H1 (cell line): ENCODE measurements at regions not wholly inside any gene's neighbourhood (a gene's known extent, or its start where the extent isn't known, plus 50 kb on each side); places are given as distances from the start of the nearest gene placed in this dataset.

Source experiments
- CTCF ChIA-PET: fragments of 300-600 bp; sonication (Branson Sonifier 250); formaldehyde crosslinking; loops from one replicate; lab custom pipeline; 2021; ENCODE audit not compliant: partially characterized antibody; lab: Charles Lee
- POLR2A ChIA-PET: fragments of 300-600 bp; sonication (Branson Sonifier 250); formaldehyde crosslinking; loops from one replicate; lab custom pipeline; 2021; ENCODE audit warnings: inconsistent platforms; ENCODE audit not compliant: partially characterized antibody; lab: Charles Lee
- DNase-seq, 2 experiments: peaks; one replicate each; pipeline versions ENCODE4 v3.0.0 to v3.0.0-alpha.2; 2010 to 2022; ENCODE audit warnings: low spot score in 2 of 2, low read depth in 1 of 2, mixed read lengths in 1 of 2
- FAIRE-seq: peaks from 2 replicates; lab custom pipeline; 2011; peaks lifted over from hg19 to GRCh38; lab: Jason Lieb, UNC
- H2AFZ ChIP-seq: 2 replicates; pipeline ENCODE4 v1.8.1; 2012; ENCODE audit warnings: low read length, inconsistent platforms
- H2AK5ac ChIP-seq: 2 replicates; pipeline ENCODE4 v1.6.1; 2013; ENCODE audit warnings: low read depth, low read length
- H2BK120ac ChIP-seq: replicated peaks from 2 replicates; pipeline ENCODE3; 2013; ENCODE audit warnings: low read depth, low read length, inconsistent platforms
- H2BK12ac ChIP-seq: 2 replicates; pipeline ENCODE4 v1.6.1; 2013; ENCODE audit warnings: low read depth, low read length
- H2BK15ac ChIP-seq: 2 replicates; pipeline ENCODE4 v1.6.1; 2013; ENCODE audit warnings: low read length
- H2BK20ac ChIP-seq: 2 replicates; pipeline ENCODE4 v1.6.1; 2013; ENCODE audit warnings: low read length
- H2BK5ac ChIP-seq: 2 replicates; pipeline ENCODE4 v1.6.1; 2013; ENCODE audit warnings: low read depth, low read length
- H3K14ac ChIP-seq: 2 replicates; pipeline ENCODE4 v1.6.1; 2013; ENCODE audit warnings: inconsistent platforms; ENCODE audit not compliant: insufficient read length
- H3K18ac ChIP-seq: 2 replicates; pipeline ENCODE4 v1.6.1; 2013; ENCODE audit warnings: low read length; ENCODE audit errors: extremely low read depth
- H3K23ac ChIP-seq: 2 replicates; pipeline ENCODE4 v1.6.1; 2013; ENCODE audit warnings: inconsistent platforms; ENCODE audit not compliant: insufficient read length
- H3K23me2 ChIP-seq: 2 replicates; pipeline ENCODE4 v1.6.1; 2013; ENCODE audit warnings: low read depth, low read length
- H3K27ac ChIP-seq: 2 replicates; pipeline ENCODE4 v1.6.1; 2011; ENCODE audit warnings: low read depth, low read length, inconsistent platforms
- H3K27me3 ChIP-seq, 4 experiments: replicated peaks in 1 of 4; 1 replicate in 1 of 4; 2 replicates in 3 of 4; pipeline versions ENCODE4 v1.6.1 to v1.8.1; 2011 to 2013; ENCODE audit warnings: low read length in 3 of 4, mild to moderate bottlenecking in 3 of 4, inconsistent platforms in 2 of 4, mixed read lengths in 2 of 4, moderate library complexity in 1 of 4; ENCODE audit not compliant: control insufficient read depth in 3 of 4, insufficient read depth in 3 of 4; ENCODE audit errors: extremely low read depth in 1 of 4
- H3K36me3 ChIP-seq, 4 experiments: 2 replicates each; pipeline versions ENCODE4 v1.6.1 to v1.8.1; 2011 to 2013; ENCODE audit warnings: mild to moderate bottlenecking in 4 of 4, low read length in 3 of 4, moderate library complexity in 2 of 4, control low read depth in 1 of 4, inconsistent platforms in 1 of 4; ENCODE audit not compliant: insufficient read depth in 4 of 4, control insufficient read depth in 2 of 4
- H3K4ac ChIP-seq: replicated peaks from 2 replicates; pipeline ENCODE3; 2013; ENCODE audit warnings: low read length, low read depth, mixed read lengths, inconsistent platforms; ENCODE audit not compliant: insufficient read length
- H3K4me1 ChIP-seq, 4 experiments: replicated peaks in 1 of 4; 1 replicate in 1 of 4; 2 replicates in 3 of 4; pipeline versions ENCODE4 v1.6.1 to v1.8.1; 2011 to 2013; ENCODE audit warnings: low read length in 3 of 4, inconsistent platforms in 2 of 4, mixed read lengths in 1 of 4; ENCODE audit not compliant: insufficient read depth in 4 of 4, control insufficient read depth in 3 of 4
- H3K4me2 ChIP-seq, 2 experiments: 2 replicates each; pipeline versions ENCODE4 v1.6.1 to v1.8.1; 2011 to 2013; ENCODE audit warnings: low read depth in 2 of 2, low read length in 2 of 2, control low read depth in 1 of 2, inconsistent platforms in 1 of 2, mild to moderate bottlenecking in 1 of 2; ENCODE audit not compliant: insufficient read depth in 1 of 2
- H3K4me3 ChIP-seq, 4 experiments: fragments of 200-600, 300-600 bp in 1 of 4; sonication (generic), shearing (Covaris generic), sonication (Bioruptor Twin) in 1 of 4; 2 replicates each; pipeline versions ENCODE4 v1.5.1 to v1.8.1; 2011 to 2016; ENCODE audit warnings: low read length in 4 of 4, low read depth in 3 of 4, control low read depth in 2 of 4, inconsistent platforms in 2 of 4, mild to moderate bottlenecking in 2 of 4, mixed read lengths in 1 of 4, moderate library complexity in 1 of 4; ENCODE audit not compliant: insufficient read depth in 2 of 4; ENCODE audit errors: extremely low read depth in 1 of 4
- H3K56ac ChIP-seq: replicated peaks from 2 replicates; pipeline ENCODE3; 2013; ENCODE audit warnings: low read depth, mild to moderate bottlenecking, mixed read lengths, low read length, inconsistent platforms; ENCODE audit not compliant: insufficient read length
- H3K79me1 ChIP-seq: 2 replicates; pipeline ENCODE4 v1.6.1; 2013; ENCODE audit warnings: low read depth, low read length, control low read depth
- H3K79me2 ChIP-seq, 2 experiments: 2 replicates each; pipeline versions ENCODE4 v1.6.1 to v1.8.1; 2012 to 2013; ENCODE audit warnings: low read length in 2 of 2, mild to moderate bottlenecking in 2 of 2, inconsistent platforms in 1 of 2; ENCODE audit not compliant: insufficient read depth in 2 of 2, control insufficient read depth in 1 of 2
- H3K9ac ChIP-seq, 4 experiments: replicated peaks in 1 of 4; 1 replicate in 1 of 4; 2 replicates in 3 of 4; pipeline versions ENCODE4 v1.6.1 to v1.8.1; 2011 to 2013; ENCODE audit warnings: low read depth in 3 of 4, low read length in 3 of 4, control low read depth in 2 of 4, mild to moderate bottlenecking in 2 of 4, moderate library complexity in 2 of 4, inconsistent platforms in 1 of 4; ENCODE audit errors: extremely low read depth in 1 of 4
- H3K9me3 ChIP-seq, 2 experiments: 2 replicates each; pipeline versions ENCODE4 v1.6.1 to v1.8.1; 2012 to 2013; ENCODE audit warnings: mild to moderate bottlenecking in 2 of 2, moderate library complexity in 2 of 2, control low read depth in 1 of 2, inconsistent platforms in 1 of 2, low read depth in 1 of 2, low read length in 1 of 2, mixed read lengths in 1 of 2; ENCODE audit not compliant: insufficient read depth in 2 of 2
- H4K20me1 ChIP-seq, 2 experiments: replicated peaks in 1 of 2; 2 replicates each; pipeline versions ENCODE3 to v1.8.1; 2011 to 2013; ENCODE audit warnings: inconsistent platforms in 2 of 2, low read length in 2 of 2, mild to moderate bottlenecking in 1 of 2; ENCODE audit not compliant: insufficient read depth in 2 of 2, control insufficient read depth in 1 of 2
- H4K5ac ChIP-seq: 2 replicates; pipeline ENCODE4 v1.6.1; 2013; ENCODE audit warnings: low read length, low read depth, mixed read lengths, inconsistent platforms; ENCODE audit not compliant: insufficient read length
- H4K8ac ChIP-seq: 2 replicates; pipeline ENCODE4 v1.8.0; 2013; ENCODE audit warnings: mild to moderate bottlenecking, moderate library complexity, low read length, inconsistent platforms; ENCODE audit not compliant: insufficient read depth; ENCODE audit errors: extremely low read depth
- H4K91ac ChIP-seq: replicated peaks from 2 replicates; pipeline ENCODE3; 2013; ENCODE audit warnings: low read length, mixed read lengths, inconsistent platforms; ENCODE audit not compliant: insufficient read length
- ASH2L ChIP-seq: fragments of 200-600, 300-600 bp; sonication (generic); IDR thresholded peaks from one replicate; pipeline ENCODE4 v1.7.1; 2017; ENCODE audit warnings: low read length
- CHD2 ChIP-seq: IDR thresholded peaks from 2 replicates; pipeline ENCODE4 v1.6.1; 2012; ENCODE audit warnings: low read length, improper control_type of control experiment
- CTCF ChIP-seq, 3 experiments: IDR thresholded peaks; 1 replicate in 2 of 3; 2 replicates in 1 of 3; pipeline versions ENCODE4 v1.5.1 to v1.6.1; 2011; ENCODE audit warnings: low read length in 3 of 3, mild to moderate bottlenecking in 3 of 3, inconsistent platforms in 2 of 3, low read depth in 1 of 3, moderate library complexity in 1 of 3; ENCODE audit not compliant: insufficient read depth in 1 of 3; ENCODE audit errors: control extremely low read depth in 1 of 3
- HDAC2 ChIP-seq, 2 experiments: fragments of 300-600 bp in 1 of 2; sonication (generic) in 1 of 2; IDR thresholded peaks; 2 replicates each; pipeline ENCODE4 v1.6.1; 2011 to 2012; ENCODE audit warnings: low read depth in 2 of 2, low read length in 2 of 2, mild to moderate bottlenecking in 2 of 2, moderate library complexity in 2 of 2, borderline replicate concordance in 1 of 2, inconsistent platforms in 1 of 2
- NANOG ChIP-seq: IDR thresholded peaks from 2 replicates; pipeline ENCODE4 v1.6.1; 2011; ENCODE audit warnings: low read length, low read depth, mild to moderate bottlenecking, inconsistent platforms; ENCODE audit not compliant: insufficient read depth, poor library complexity, severe bottlenecking
- RFX5 ChIP-seq: IDR thresholded peaks from 2 replicates; pipeline ENCODE4 v1.6.1; 2011; ENCODE audit warnings: low read depth, low read length, improper control_type of control experiment, borderline replicate concordance
- TAF1 ChIP-seq: IDR thresholded peaks from 2 replicates; pipeline ENCODE4 v1.6.1; 2011; ENCODE audit warnings: mild to moderate bottlenecking, low read depth, low read length
- TAF7 ChIP-seq: optimal IDR thresholded peaks from 2 replicates; pipeline ENCODE3; 2011; ENCODE audit warnings: low read depth, mild to moderate bottlenecking, inconsistent platforms, low read length, moderate library complexity, borderline replicate concordance
- YY1 ChIP-seq: IDR thresholded peaks from 2 replicates; pipeline ENCODE4 v1.6.1; 2011; ENCODE audit warnings: low read depth, mild to moderate bottlenecking, low read length
- WGBS, 2 experiments: shearing (Covaris generic) in 1 of 2; methylation state at CpG; one replicate each; pipeline versions ENCODE4 v1.1.6 to v1.1.7; 2013 to 2015; ENCODE audit warnings: low lambda C conversion rate in 2 of 2, mixed read lengths in 2 of 2, inconsistent platforms in 1 of 2, low coverage in 1 of 2, missing lambda C conversion rate in 1 of 2; ENCODE audit not compliant: insufficient replicate concordance in 2 of 2, insufficient coverage in 1 of 2, insufficient read length in 1 of 2; ENCODE audit errors: extremely low coverage in 1 of 2, missing lambda C conversion rate in 1 of 2; 5-methylcytosine and 5-hydroxymethylcytosine counted together

GRCh38 chrX:11968991-11969390 lies 169.3 kb upstream of the FRMPD4 start:
- no peak overlapping the region for H2BK20ac ChIP-seq
- no peak overlapping the region for H3K4ac ChIP-seq
- H4K8ac ChIP-seq, result no peak overlapping the region
- no peak overlapping the region for H3K18ac ChIP-seq
- no peak for TF ChIP-seq ASH2L
- no peak for TF ChIP-seq YY1
- no peak for TF ChIP-seq TAF7
- no peak for TF ChIP-seq TAF1
- no peak for TF ChIP-seq CTCF (IDR thresholded peaks at IDR 0.05; ENCODE audit: control extremely low read depth in 1 of 3, insufficient read depth in 1 of 3, low read depth in 1 of 3, low read length in 3 of 3)
- TF ChIP-seq RFX5, result no peak
- TF ChIP-seq HDAC2 (IDR thresholded peaks at IDR 0.05; ENCODE audit: borderline replicate concordance in 1 of 2, low read depth in 2 of 2, low read length in 2 of 2), result no peak
- no peak for TF ChIP-seq CHD2
- TF ChIP-seq NANOG, result no peak
- H4K91ac ChIP-seq, result no peak overlapping the region
- H4K20me1 ChIP-seq, result no peaks in the 10 kb centered on the region
- no peak overlapping the region for H3K14ac ChIP-seq
- no peak for DNase-seq
- no peak overlapping the region for H3K9ac ChIP-seq
- H2BK5ac ChIP-seq, result no peak overlapping the region
- POLR2A ChIA-PET, result no interaction called here
- no peaks in the 10 kb centered on the region for H3K4me1 ChIP-seq
- H3K23me2 ChIP-seq, result no peaks in the 10 kb centered on the region
- H3K4me2 ChIP-seq, result no peak overlapping the region
- 93% methylated on average over 4 of the region's 4 CpGs; no CpG with 5 or more reads in 1 of the 2 experiments for WGBS, 2 experiments
- no peak overlapping the region for H3K23ac ChIP-seq
- H3K4me3 ChIP-seq, result no peak overlapping the region
- no peaks in the 10 kb centered on the region for H3K36me3 ChIP-seq
- no peak overlapping the region for H4K5ac ChIP-seq
- no peak overlapping the region for H2AFZ ChIP-seq
- H2BK120ac ChIP-seq, result no peak overlapping the region
- no peak overlapping the region for H2BK12ac ChIP-seq
- no peaks in the 10 kb centered on the region for H3K79me1 ChIP-seq
- FAIRE-seq, result no peak
- H2AK5ac ChIP-seq, result no peak overlapping the region
- no peaks in the 10 kb centered on the region for H3K79me2 ChIP-seq
- no peak overlapping the region for H2BK15ac ChIP-seq
- H3K9me3 ChIP-seq, result no peaks in the 10 kb centered on the region
- H3K56ac ChIP-seq, result no peak overlapping the region
- CTCF ChIA-PET, result interaction anchor here (0.6 to 1.6 kb wide), 2 partner anchors 17 to 717 kb away, joined by 3 read pairs; no protein-coding TSS in a partner anchor
- H3K27me3 ChIP-seq, result no peaks in the 10 kb centered on the region
- no peak overlapping the region for H3K27ac ChIP-seq
